IMR-90 (cell line): ENCODE measurements at regions not wholly inside any gene's neighbourhood (a gene's known extent, or its start where the extent isn't known, plus 50 kb on each side); places are given as distances from the start of the nearest gene placed in this dataset.
A peak's percentile ranks its signal among the peaks of the same experiment; 100 is the strongest.

ENCODE experiments used
- BHLHE40 ChIP-seq: fragments of 150-350 bp; IDR thresholded peaks from 2 replicates; pipeline ENCODE4 v1.6.1; 2016; ENCODE audit warnings: mild to moderate bottlenecking, low read depth, low read length
- CEBPB ChIP-seq: IDR thresholded peaks from 2 replicates; pipeline ENCODE4 v1.6.1; 2012; ENCODE audit warnings: low read depth, low read length, improper control_type of control experiment
- CHD1 ChIP-seq: IDR thresholded peaks from 2 replicates; pipeline ENCODE4 v1.6.1; 2012; ENCODE audit warnings: low read depth, low read length, improper control_type of control experiment
- CTCF ChIP-seq: conservative IDR thresholded peaks from 2 replicates; pipeline ENCODE4 v1.5.1; 2012; ENCODE audit warnings: mild to moderate bottlenecking, low read depth, low read length, improper control_type of control experiment
- ELK1 ChIP-seq: fragments of 150-350 bp; IDR thresholded peaks from 2 replicates; pipeline ENCODE4 v1.6.1; 2016; ENCODE audit warnings: low read depth, mild to moderate bottlenecking, low read length, moderate library complexity, borderline replicate concordance
- FOS ChIP-seq: fragments of 150-350 bp; IDR thresholded peaks from 2 replicates; pipeline ENCODE4 v1.6.1; 2016; ENCODE audit warnings: low read depth, low read length
- MAFK ChIP-seq: IDR thresholded peaks from 2 replicates; pipeline ENCODE4 v1.6.1; 2012; ENCODE audit warnings: low read depth, low read length, improper control_type of control experiment
- MAZ ChIP-seq: IDR thresholded peaks from 2 replicates; pipeline ENCODE4 v1.6.1; 2012; ENCODE audit warnings: low read depth, mild to moderate bottlenecking, low read length, improper control_type of control experiment, moderate library complexity, borderline replicate concordance
- MXI1 ChIP-seq: IDR thresholded peaks from 2 replicates; pipeline ENCODE4 v1.6.1; 2012; ENCODE audit warnings: low read depth, mild to moderate bottlenecking, low read length, moderate library complexity, borderline replicate concordance
- POLR2A ChIP-seq: IDR thresholded peaks from 2 replicates; pipeline ENCODE4 v1.6.1; 2012; ENCODE audit warnings: mild to moderate bottlenecking, low read depth, low read length
- RAD21 ChIP-seq: IDR thresholded peaks from 2 replicates; pipeline ENCODE4 v1.6.1; 2012; ENCODE audit warnings: low read length, improper control_type of control experiment
- RFX5 ChIP-seq: IDR thresholded peaks from 2 replicates; pipeline ENCODE4 v1.8.0; 2012; ENCODE audit warnings: low read depth, mild to moderate bottlenecking, low read length, moderate library complexity
- SMC3 ChIP-seq: fragments of 150-350 bp; IDR thresholded peaks from 2 replicates; pipeline ENCODE4 v1.6.1; 2016; ENCODE audit warnings: low read depth, mild to moderate bottlenecking, antibody characterized with exemption, low read length, moderate library complexity
- USF2 ChIP-seq: fragments of 150-350 bp; IDR thresholded peaks from 2 replicates; pipeline ENCODE4 v1.6.1; 2017; ENCODE audit warnings: mild to moderate bottlenecking, antibody characterized with exemption, low read length, low read depth

- TF ChIP-seq POLR2A (no peak), CTCF (no peak), BHLHE40 (no peak), RFX5 (no peak), MAFK (no peak), MXI1 (no peak), SMC3 (no peak), RAD21 (no peak), CEBPB (peak; percentile 51; the same call in 1 of the 2 replicates), FOS (no peak), MAZ (no peak), USF2 (no peak), ELK1 (no peak), CHD1 (no peak)
These were observed 568.9 kb upstream of the CITED2 start for GRCh38 chr6:139943391-139943790.
